T-cell (primary cell): ENCODE measurements at regions not wholly inside any gene's neighbourhood (a gene's known extent, or its start where the extent isn't known, plus 50 kb on each side); places are given as distances from the start of the nearest gene placed in this dataset.

Experiments
- ATAC-seq, 4 experiments: fragments of 200-7000 bp in 3 of 4; fragments of 150-1000 bp in 1 of 4; cut with Tn5 transposase; replicated peaks in 1 of 4; 1 replicate in 3 of 4; 2 replicates in 1 of 4; pipeline ENCODE4 v1.10.0; 2021; ENCODE audit warnings: moderate library complexity in 3 of 4, mild to moderate bottlenecking in 2 of 4, moderate number of reproducible peaks in 1 of 4
- CTCF ChIA-PET, 2 donors: fragments of 300-600 bp; sonication (Branson Sonifier 250); formaldehyde crosslinking; loops; one replicate each; lab custom pipeline; 2022; ENCODE audit warnings: antibody characterized with exemption in 2 of 2; lab: Charles Lee
- POLR2A ChIA-PET, 2 donors: fragments of 300-600 bp; sonication (Branson Sonifier 250); formaldehyde crosslinking; loops; one replicate each; lab custom pipeline; 2022; ENCODE audit warnings: antibody characterized with exemption in 2 of 2; lab: Charles Lee
- DNase-seq, 35 experiments: peaks; one replicate each; pipeline versions ENCODE4 v3.0.0 to v3.0.0-alpha.2; 2013 to 2023
- H3K27ac ChIP-seq: one replicate; pipeline ENCODE4 v1.5.1; 2013; ENCODE audit warnings: low read length
- H3K27me3 ChIP-seq, 2 experiments: replicated peaks in 1 of 2; 1 replicate in 1 of 2; 2 replicates in 1 of 2; pipeline versions ENCODE4 v1.6.1 to v1.7.0; 2013; ENCODE audit warnings: low read length in 1 of 2, mixed read lengths in 1 of 2; ENCODE audit not compliant: control insufficient read depth in 2 of 2, insufficient read depth in 2 of 2; ENCODE audit errors: extremely low read depth in 1 of 2
- H3K36me3 ChIP-seq, 2 donors: 1 replicate in 1 of 2; 2 replicates in 1 of 2; pipeline versions ENCODE4 v1.6.1 to v1.7.0; 2013; ENCODE audit warnings: low read length in 1 of 2; ENCODE audit not compliant: control insufficient read depth in 2 of 2, insufficient read depth in 1 of 2; ENCODE audit errors: extremely low read depth in 1 of 2
- H3K4me1 ChIP-seq, 2 experiments: 1 replicate in 1 of 2; 2 replicates in 1 of 2; pipeline versions ENCODE4 v1.6.1 to v1.7.0; 2013; ENCODE audit warnings: low read length in 2 of 2, mixed read lengths in 1 of 2; ENCODE audit not compliant: insufficient read depth in 2 of 2, control insufficient read depth in 1 of 2; ENCODE audit errors: extremely low read depth in 1 of 2
- H3K4me3 ChIP-seq, 2 donors: 1 replicate in 1 of 2; 2 replicates in 1 of 2; pipeline versions ENCODE4 v1.5.1 to v1.7.0; 2013; ENCODE audit warnings: mild to moderate bottlenecking in 2 of 2, low read length in 1 of 2, moderate library complexity in 1 of 2; ENCODE audit not compliant: control insufficient read depth in 1 of 2; ENCODE audit errors: extremely low read depth in 1 of 2
- H3K9me3 ChIP-seq: 2 replicates; pipeline ENCODE4 v1.7.0; 2013
- H3K27ac Mint-ChIP-seq, 2 donors: one replicate each; pipeline ENCODE4 v1.8.0; 2020 to 2021; ENCODE audit warnings: mild to moderate bottlenecking in 2 of 2, mixed read lengths in 2 of 2
- H3K27me3 Mint-ChIP-seq, 2 donors: one replicate each; pipeline ENCODE4 v1.8.0; 2021 to 2022; ENCODE audit warnings: mixed read lengths in 2 of 2
- H3K36me3 Mint-ChIP-seq: one replicate; pipeline ENCODE4 v1.8.0; 2021; ENCODE audit warnings: mixed read lengths
- H3K4me1 Mint-ChIP-seq, 3 donors: one replicate each; pipeline ENCODE4 v1.8.0; 2020 to 2022; ENCODE audit warnings: mixed read lengths in 3 of 3, mild to moderate bottlenecking in 1 of 3
- H3K4me3 Mint-ChIP-seq, 3 donors: one replicate each; pipeline ENCODE4 v1.8.0; 2020 to 2022; ENCODE audit warnings: mild to moderate bottlenecking in 3 of 3, mixed read lengths in 3 of 3, moderate library complexity in 3 of 3
- H3K9me3 Mint-ChIP-seq, 3 donors: one replicate each; pipeline ENCODE4 v1.8.0; 2020 to 2022; ENCODE audit warnings: mixed read lengths in 3 of 3
- WGBS: methylation state at CpG from one replicate; pipeline ENCODE4 v1.1.5; 2013; ENCODE audit warnings: missing lambda C conversion rate; ENCODE audit not compliant: insufficient coverage; 5-methylcytosine and 5-hydroxymethylcytosine counted together

GRCh38 chr13:63075126-63075525 lies 1659.5 kb upstream of the PCDH20 start:
- Mint-ChIP-seq H3K27ac (no peak overlapping the region), H3K27me3 (no peaks in the 10 kb centered on the region), H3K9me3 (peaks cover 0 to 30% (median 3%) of the 10 kb centered on the region in 3 donors), H3K4me3 (no peak overlapping the region), H3K36me3 (no peaks in the 10 kb centered on the region), H3K4me1 (no peaks in the 10 kb centered on the region)
- no peak overlapping the region for H3K4me3 ChIP-seq
- H3K9me3 ChIP-seq = no peaks in the 10 kb centered on the region
- no peaks in the 10 kb centered on the region for H3K4me1 ChIP-seq
- no peak for DNase-seq
- ChIA-PET POLR2A (no interaction called here), CTCF (no interaction called here)
- H3K27me3 ChIP-seq = no peaks in the 10 kb centered on the region
- H3K36me3 ChIP-seq = no peaks in the 10 kb centered on the region
- H3K27ac ChIP-seq = no peak overlapping the region
- no peak for ATAC-seq

- ChIA-PET POLR2A (no interaction called here), CTCF (interaction anchor here in 1 of 2 donors (0.6 kb wide), 1 partner anchor 438 kb away, joined by 3 read pairs; no protein-coding TSS in a partner anchor)
- Mint-ChIP-seq H3K4me1 (no peaks in the 10 kb centered on the region), H3K4me3 (no peak overlapping the region), H3K36me3 (no peaks in the 10 kb centered on the region), H3K9me3 (peaks cover 7 to 35% (median 12%) of the 10 kb centered on the region in 3 donors), H3K27ac (no peak overlapping the region), H3K27me3 (no peaks in the 10 kb centered on the region)
- Histone ChIP-seq H3K36me3 (no peaks in the 10 kb centered on the region), H3K27me3 (no peaks in the 10 kb centered on the region), H3K27ac (no peak overlapping the region), H3K4me3 (no peak overlapping the region), H3K4me1 (no peaks in the 10 kb centered on the region), H3K9me3 (no peaks in the 10 kb centered on the region)
- ATAC-seq (no peak), DNase-seq (no peak)
- WGBS = no CpG with 5 or more reads among the region's 5 CpGs
These were observed 1634.6 kb upstream of the PCDH20 start for GRCh38 chr13:63050287-63050686.

- Mint-ChIP-seq H3K4me3 (no peak overlapping the region), H3K4me1 (no peaks in the 10 kb centered on the region), H3K27me3 (no peaks in the 10 kb centered on the region), H3K27ac (no peak overlapping the region), H3K36me3 (no peaks in the 10 kb centered on the region), H3K9me3 (peaks cover 7 to 32% (median 12%) of the 10 kb centered on the region in 3 donors)
- ChIA-PET POLR2A (no interaction called here), CTCF (no interaction called here)
- Histone ChIP-seq H3K4me1 (no peaks in the 10 kb centered on the region), H3K36me3 (no peaks in the 10 kb centered on the region), H3K4me3 (no peak overlapping the region), H3K27me3 (no peaks in the 10 kb centered on the region), H3K27ac (no peak overlapping the region), H3K9me3 (no peaks in the 10 kb centered on the region)
- ATAC-seq = no peak
- no peak for DNase-seq
These were observed 1633.0 kb upstream of the PCDH20 start for GRCh38 chr13:63048653-63049052.

GRCh38 chr13:63044589-63045313 lies 1629.1 kb upstream of the PCDH20 start:
- no peak overlapping the region for H3K27ac ChIP-seq
- H3K27me3 ChIP-seq = no peaks in the 10 kb centered on the region
- ATAC-seq (no peak), DNase-seq (no peak)
- H3K4me3 ChIP-seq = no peak overlapping the region
- no peak overlapping the region for H3K27ac Mint-ChIP-seq
- no peaks in the 10 kb centered on the region for H3K4me1 ChIP-seq
- H3K36me3 Mint-ChIP-seq = no peaks in the 10 kb centered on the region
- no peaks in the 10 kb centered on the region for H3K36me3 ChIP-seq
- H3K9me3 Mint-ChIP-seq = peaks cover 8 to 36% (median 15%) of the 10 kb centered on the region in 3 donors
- H3K9me3 ChIP-seq = no peaks in the 10 kb centered on the region
- no peak overlapping the region for H3K4me3 Mint-ChIP-seq
- CTCF ChIA-PET = no interaction called here
- H3K4me1 Mint-ChIP-seq = no peaks in the 10 kb centered on the region
- WGBS = 36% methylated on average over 2 of the region's 6 CpGs
- POLR2A ChIA-PET = no interaction called here
- no peaks in the 10 kb centered on the region for H3K27me3 Mint-ChIP-seq

- no peaks in the 10 kb centered on the region for H3K27me3 ChIP-seq
- H3K4me1 Mint-ChIP-seq = no peaks in the 10 kb centered on the region
- H3K4me3 Mint-ChIP-seq = no peak overlapping the region
- H3K27ac ChIP-seq = no peak overlapping the region
- no CpG with 5 or more reads among the region's 2 CpGs for WGBS
- H3K27me3 Mint-ChIP-seq = no peaks in the 10 kb centered on the region
- H3K4me1 ChIP-seq = no peaks in the 10 kb centered on the region
- ChIA-PET CTCF (no interaction called here), POLR2A (no interaction called here)
- H3K36me3 ChIP-seq = no peaks in the 10 kb centered on the region
- H3K36me3 Mint-ChIP-seq = no peaks in the 10 kb centered on the region
- ATAC-seq = no peak
- peaks cover 12 to 45% (median 21%) of the 10 kb centered on the region in 3 donors for H3K9me3 Mint-ChIP-seq
- no peaks in the 10 kb centered on the region for H3K9me3 ChIP-seq
- H3K27ac Mint-ChIP-seq = no peak overlapping the region
- H3K4me3 ChIP-seq = no peak overlapping the region
- no peak for DNase-seq
These were observed 1627.0 kb upstream of the PCDH20 start for GRCh38 chr13:63042686-63043085.

GRCh38 chr13:63041640-63042414 lies 1626.2 kb upstream of the PCDH20 start:
- Histone ChIP-seq H3K27ac (no peak overlapping the region), H3K27me3 (no peaks in the 10 kb centered on the region), H3K4me3 (no peak overlapping the region), H3K9me3 (no peaks in the 10 kb centered on the region), H3K36me3 (no peaks in the 10 kb centered on the region), H3K4me1 (no peaks in the 10 kb centered on the region)
- no peak overlapping the region for H3K27ac Mint-ChIP-seq
- no peak for ATAC-seq
- no peak for DNase-seq
- H3K4me3 Mint-ChIP-seq = no peak overlapping the region
- no peaks in the 10 kb centered on the region for H3K36me3 Mint-ChIP-seq
- H3K9me3 Mint-ChIP-seq = peaks cover 12 to 47% (median 21%) of the 10 kb centered on the region in 3 donors
- POLR2A ChIA-PET = no interaction called here
- WGBS = no CpG with 5 or more reads among the region's 4 CpGs
- H3K27me3 Mint-ChIP-seq = no peaks in the 10 kb centered on the region
- no peaks in the 10 kb centered on the region for H3K4me1 Mint-ChIP-seq
- CTCF ChIA-PET = no interaction called here
